Stimulated activated CD4-positive, alpha-beta T cell treated with anti-CD3 and anti-CD28 coated beads, Interleukin-1b, Interleukin-23, amount 100 ng/mL, for 48 hours (primary cell): ENCODE measurements at regions not wholly inside any gene's neighbourhood (a gene's known extent, or its start where the extent isn't known, plus 50 kb on each side); places are given as distances from the start of the nearest gene placed in this dataset.
A peak's percentile ranks its signal among the peaks of the same experiment; 100 is the strongest.

Experiments
- DNase-seq: peaks from one replicate; pipeline ENCODE4 v3.0.0-alpha.2; 2020

GRCh38 chr14:71722885-71723284 lies 209.3 kb upstream of the RGS6 start:
- no peak for DNase-seq

- DNase-seq = no peak
These were observed 206.2 kb upstream of the RGS6 start for GRCh38 chr14:71725922-71726579.

GRCh38 chr14:71726580-71727021 lies 205.6 kb upstream of the RGS6 start:
- DNase-seq = no peak

- no peak for DNase-seq
These were observed 203.8 kb upstream of the RGS6 start for GRCh38 chr14:71728386-71728785.

GRCh38 chr14:71729596-71729995 lies 202.6 kb upstream of the RGS6 start:
- DNase-seq = no peak

- DNase-seq = no peak
These were observed 201.8 kb upstream of the RGS6 start for GRCh38 chr14:71730471-71730870.

- no peak for DNase-seq
These were observed 201.1 kb upstream of the RGS6 start for GRCh38 chr14:71731096-71731495.

- DNase-seq = no peak
These were observed 198.9 kb upstream of the RGS6 start for GRCh38 chr14:71733210-71733883.

- DNase-seq = no peak
These were observed 198.2 kb upstream of the RGS6 start for GRCh38 chr14:71734076-71734475.

GRCh38 chr14:71734885-71735284 lies 197.3 kb upstream of the RGS6 start:
- DNase-seq = no peak

GRCh38 chr14:71737760-71738159 lies 194.5 kb upstream of the RGS6 start:
- no peak for DNase-seq

- no peak for DNase-seq
These were observed 192.8 kb upstream of the RGS6 start for GRCh38 chr14:71739273-71739990.

GRCh38 chr14:71741241-71741640 lies 191.0 kb upstream of the RGS6 start:
- DNase-seq = no peak

GRCh38 chr14:71742485-71742884 lies 189.7 kb upstream of the RGS6 start:
- DNase-seq = no peak

GRCh38 chr14:71745072-71745471 lies 187.2 kb upstream of the RGS6 start:
- DNase-seq = no peak

GRCh38 chr14:71748196-71748595 lies 184.0 kb upstream of the RGS6 start:
- DNase-seq = no peak

- no peak for DNase-seq
These were observed 182.5 kb upstream of the RGS6 start for GRCh38 chr14:71749613-71750238.

- DNase-seq = no peak
These were observed 181.0 kb upstream of the RGS6 start for GRCh38 chr14:71751264-71751663.

- no peak for DNase-seq
These were observed 180.0 kb upstream of the RGS6 start for GRCh38 chr14:71752111-71752738.

- DNase-seq = peak; percentile 65
These were observed 179.0 kb upstream of the RGS6 start for GRCh38 chr14:71753126-71753830.

GRCh38 chr14:71753976-71754375 lies 178.3 kb upstream of the RGS6 start:
- no peak for DNase-seq

- no peak for DNase-seq
These were observed 177.7 kb upstream of the RGS6 start for GRCh38 chr14:71754422-71755095.
